Uterus (tissue), 2 donors: ENCODE measurements at regions not wholly inside any gene's neighbourhood (a gene's known extent, or its start where the extent isn't known, plus 50 kb on each side); places are given as distances from the start of the nearest gene placed in this dataset.

Source experiments
- CTCF ChIP-seq, 4 experiments: fragments of 200-600 bp in 2 of 4; fragments of 450-650 bp in 2 of 4; sonication (generic) in 2 of 4; IDR thresholded peaks; one replicate each; pipeline ENCODE4 v1.5.1; 2016 to 2019; ENCODE audit warnings: antibody characterized with exemption in 4 of 4, mild to moderate bottlenecking in 2 of 4, moderate library complexity in 1 of 4
- POLR2A ChIP-seq, 2 donors: fragments of 450-650 bp; IDR thresholded peaks; one replicate each; pipeline ENCODE4 v1.6.1; 2016; ENCODE audit warnings: antibody characterized with exemption in 2 of 2, mild to moderate bottlenecking in 1 of 2, moderate library complexity in 1 of 2

GRCh38 chr16:51008607-51009006 lies 142.5 kb downstream of the SALL1 start:
- no peak for TF ChIP-seq POLR2A (IDR thresholded peaks at IDR 0.05)
- no peak for TF ChIP-seq CTCF (IDR thresholded peaks at IDR 0.05)
